CD4-positive, alpha-beta T cell (primary cell): ENCODE measurements at regions not wholly inside any gene's neighbourhood (a gene's known extent, or its start where the extent isn't known, plus 50 kb on each side); places are given as distances from the start of the nearest gene placed in this dataset.

Source experiments
- ATAC-seq: fragments of 200-7000 bp; cut with Tn5 transposase; one replicate; pipeline ENCODE4 v1.10.0; 2022; ENCODE audit warnings: mild to moderate bottlenecking; ENCODE audit not compliant: poor library complexity
- CTCF ChIA-PET: fragments of 350-600 bp; sonication (Branson Sonifier 250); formaldehyde crosslinking; loops from one replicate; lab custom pipeline; 2021; ENCODE audit warnings: antibody characterized with exemption, inconsistent platforms; lab: Charles Lee
- POLR2A ChIA-PET: fragments of 350-600 bp; sonication (Branson Sonifier 250); formaldehyde crosslinking; loops from one replicate; lab custom pipeline; 2021; ENCODE audit warnings: antibody characterized with exemption, inconsistent platforms; lab: Charles Lee
- DNase-seq, 14 experiments: peaks; one replicate each; pipeline ENCODE4 v3.0.0-alpha.2; 2013 to 2020; ENCODE audit warnings: mixed read lengths in 2 of 14
- H3K27ac ChIP-seq, 2 donors: one replicate each; pipeline versions ENCODE4 v1.5.1 to v1.7.0; 2013; ENCODE audit warnings: low read length in 2 of 2, low read depth in 1 of 2, mild to moderate bottlenecking in 1 of 2
- H3K27me3 ChIP-seq, 2 experiments: 1 replicate in 1 of 2; 2 replicates in 1 of 2; pipeline versions ENCODE4 v1.6.1 to v1.7.0; 2013; ENCODE audit warnings: low read length in 2 of 2, control low read depth in 1 of 2, mild to moderate bottlenecking in 1 of 2, moderate library complexity in 1 of 2; ENCODE audit not compliant: insufficient read depth in 2 of 2, control insufficient read depth in 1 of 2
- H3K36me3 ChIP-seq: one replicate; pipeline ENCODE4 v1.6.1; 2013; ENCODE audit warnings: low read length, control low read depth; ENCODE audit not compliant: insufficient read depth
- H3K4me1 ChIP-seq: one replicate; pipeline ENCODE4 v1.6.1; 2013; ENCODE audit warnings: low read length, control low read depth; ENCODE audit not compliant: insufficient read depth
- H3K4me3 ChIP-seq: one replicate; pipeline ENCODE4 v1.5.1; 2013; ENCODE audit warnings: mild to moderate bottlenecking, low read length, moderate library complexity
- H3K9me3 ChIP-seq, 2 experiments: 1 replicate in 1 of 2; 2 replicates in 1 of 2; pipeline versions ENCODE4 v1.6.1 to v1.7.0; 2013; ENCODE audit warnings: low read length in 2 of 2, mild to moderate bottlenecking in 2 of 2, control low read depth in 1 of 2, moderate library complexity in 1 of 2; ENCODE audit not compliant: control insufficient read depth in 1 of 2, insufficient read depth in 1 of 2
- H3K27ac Mint-ChIP-seq: one replicate; pipeline ENCODE4 v1.8.0; 2020; ENCODE audit warnings: mixed read lengths
- H3K27me3 Mint-ChIP-seq: one replicate; pipeline ENCODE4 v1.8.0; 2021; ENCODE audit warnings: mixed read lengths
- H3K36me3 Mint-ChIP-seq: one replicate; pipeline ENCODE4 v1.8.0; 2021; ENCODE audit warnings: low read depth, mixed read lengths
- H3K4me1 Mint-ChIP-seq: one replicate; pipeline ENCODE4 v1.8.0; 2021; ENCODE audit warnings: low read depth, mixed read lengths
- H3K4me3 Mint-ChIP-seq: one replicate; pipeline ENCODE4 v1.8.0; 2020; ENCODE audit warnings: mild to moderate bottlenecking, mixed read lengths
- H3K9me3 Mint-ChIP-seq: one replicate; pipeline ENCODE4 v1.8.0; 2020; ENCODE audit warnings: mixed read lengths
- CTCF ChIP-seq: fragments of 200-600 bp; IDR thresholded peaks from one replicate; pipeline ENCODE4 v1.8.0; 2022; ENCODE audit warnings: antibody characterized with exemption, mild to moderate bottlenecking
- intact Hi-C, 2 experiments: fragments of 100-400 bp; cut with DNase I in 1 of 2; cut with micrococcal nuclease in 1 of 2; formaldehyde crosslinking; loops; one replicate each; pipeline versions ENCODE4 v1.15.1 to v1.9.0; 2023 to 2025; cut with DNase I, micrococcal nuclease

DNA sequence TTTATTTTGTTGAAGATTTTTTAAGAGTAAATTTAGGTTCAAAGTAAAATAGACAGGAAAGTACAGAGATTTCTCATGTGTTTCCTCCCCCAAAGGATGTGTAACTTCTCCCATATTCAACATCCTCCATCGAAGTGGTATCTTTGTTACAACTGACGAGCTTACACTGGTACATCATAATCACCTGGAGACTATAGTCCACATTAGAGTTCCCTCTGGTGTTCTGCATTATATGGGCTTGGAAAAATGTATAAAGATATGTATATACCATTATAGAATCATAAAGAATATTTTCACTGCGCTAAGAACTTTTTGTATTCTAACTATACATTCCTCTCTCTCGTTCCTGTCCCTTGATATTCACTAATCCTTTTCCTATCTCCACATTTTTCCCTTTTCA, 203.7 kb downstream of the AMY1C start:
- Histone ChIP-seq H3K9me3 (no peaks in the 10 kb centered on the region), H3K36me3 (no peaks in the 10 kb centered on the region), H3K4me1 (no peaks in the 10 kb centered on the region), H3K4me3 (no peak overlapping the region), H3K27me3 (no peaks in the 10 kb centered on the region), H3K27ac (no peak overlapping the region)
- Mint-ChIP-seq H3K4me1 (no peaks in the 10 kb centered on the region), H3K36me3 (no peaks in the 10 kb centered on the region), H3K4me3 (no peak overlapping the region), H3K27ac (no peak overlapping the region), H3K27me3 (no peaks in the 10 kb centered on the region), H3K9me3 (peaks cover 4% of the 10 kb centered on the region)
- POLR2A ChIA-PET = no interaction called here
- ATAC-seq = no peak
- CTCF ChIA-PET = interaction anchor here (0.8 kb wide), 1 partner anchor 9 kb away, joined by 3 read pairs; no protein-coding TSS in a partner anchor
- TF ChIP-seq CTCF = no peak
- intact Hi-C loops = no loop called here
- DNase-seq = no peak

DNA sequence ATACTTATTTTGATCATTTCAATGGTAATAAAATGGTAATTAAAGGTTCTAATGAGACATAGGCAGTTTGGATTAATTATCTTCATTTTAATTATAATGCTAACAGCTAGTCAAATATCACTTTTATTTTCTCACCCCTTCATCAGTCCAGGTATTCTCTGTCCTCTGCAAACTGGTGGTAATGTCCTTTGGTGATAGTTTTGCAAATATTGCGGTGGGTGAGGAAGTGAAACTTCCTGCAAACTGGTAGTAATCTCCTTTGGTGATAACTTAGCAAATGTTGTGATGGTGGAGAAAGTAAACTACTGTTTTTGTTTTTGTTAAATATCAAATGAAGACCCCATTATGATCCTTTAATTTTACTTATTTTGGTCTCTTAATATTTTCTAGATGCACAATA, 209.0 kb downstream of the AMY1C start:
- Histone ChIP-seq H3K27ac (no peak overlapping the region), H3K36me3 (no peaks in the 10 kb centered on the region), H3K27me3 (no peaks in the 10 kb centered on the region), H3K9me3 (peaks cover 7 to 22% of the 10 kb centered on the region in 2 experiments), H3K4me1 (no peaks in the 10 kb centered on the region), H3K4me3 (no peak overlapping the region)
- ATAC-seq = no peak
- intact Hi-C loops = no loop called here
- Mint-ChIP-seq H3K27me3 (no peaks in the 10 kb centered on the region), H3K9me3 (peaks cover 4% of the 10 kb centered on the region), H3K4me3 (no peak overlapping the region), H3K36me3 (no peaks in the 10 kb centered on the region), H3K4me1 (no peaks in the 10 kb centered on the region), H3K27ac (no peak overlapping the region)
- ChIA-PET POLR2A (no interaction called here), CTCF (no interaction called here)
- TF ChIP-seq CTCF = no peak
- no peak for DNase-seq

DNA sequence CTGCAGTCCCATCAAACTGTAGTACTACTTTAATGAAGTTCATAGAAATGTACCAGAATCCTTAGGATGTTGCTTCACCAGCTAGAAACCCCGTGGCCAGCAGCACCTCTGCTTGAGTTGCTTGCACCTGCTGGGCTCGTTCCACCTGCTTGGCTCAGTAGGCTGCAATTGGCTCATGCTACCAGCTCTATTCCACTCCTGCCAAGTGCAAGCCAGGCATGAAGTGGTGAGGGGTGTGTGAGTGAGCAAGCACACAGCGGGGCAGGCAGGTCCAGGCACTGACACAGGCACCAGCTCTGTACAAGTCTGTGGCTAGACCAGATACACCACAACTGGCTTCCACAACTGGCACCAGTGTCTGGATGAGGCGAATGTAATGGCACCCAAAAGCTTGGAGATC, 209.9 kb downstream of the AMY1C start:
- DNase-seq = no peak
- no peak for TF ChIP-seq CTCF
- ATAC-seq = no peak
- Histone ChIP-seq H3K27me3 (no peaks in the 10 kb centered on the region), H3K9me3 (peaks cover 7 to 23% of the 10 kb centered on the region in 2 experiments), H3K36me3 (no peaks in the 10 kb centered on the region), H3K4me1 (no peaks in the 10 kb centered on the region), H3K4me3 (no peak overlapping the region), H3K27ac (no peak overlapping the region)
- Mint-ChIP-seq H3K36me3 (no peaks in the 10 kb centered on the region), H3K9me3 (peaks cover 2% of the 10 kb centered on the region), H3K4me1 (no peaks in the 10 kb centered on the region), H3K4me3 (no peak overlapping the region), H3K27me3 (no peaks in the 10 kb centered on the region), H3K27ac (no peak overlapping the region)
- ChIA-PET POLR2A (no interaction called here), CTCF (interaction anchor here (0.9 kb wide), 1 partner anchor 20 kb away, joined by 5 read pairs; no protein-coding TSS in a partner anchor)
- intact Hi-C loops = no loop called here
